ENCODE measurements at regions not wholly inside any gene's neighbourhood (a gene's known extent, or its start where the extent isn't known, plus 50 kb on each side); places are given as distances from the start of the nearest gene placed in this dataset.

DNA sequence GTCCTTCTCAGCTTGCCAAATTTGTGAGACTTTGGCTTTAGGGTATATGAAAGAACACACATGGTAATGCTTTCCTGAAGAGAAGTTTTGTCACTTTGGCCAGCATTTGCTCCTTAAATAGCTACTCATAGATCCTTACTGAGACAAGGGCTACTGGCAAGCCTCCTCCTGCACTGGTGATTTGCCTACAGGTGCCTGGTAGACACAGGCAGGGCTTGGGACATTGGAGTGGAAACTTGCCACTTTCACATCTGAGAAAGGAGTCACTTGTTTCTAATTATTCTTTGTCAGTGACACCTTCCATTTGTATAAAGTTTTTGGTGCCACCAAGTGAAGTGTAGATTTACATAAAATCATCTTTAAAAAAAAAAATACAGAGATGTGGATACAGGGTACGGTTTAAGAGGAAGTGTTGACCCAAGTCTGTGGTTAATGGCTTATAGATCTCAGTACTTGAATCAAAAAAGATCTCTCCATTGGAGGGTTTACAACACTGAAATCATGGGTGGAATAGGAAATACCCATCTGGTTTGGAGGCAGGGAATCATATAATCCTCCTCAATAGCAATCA lies 132.8 kb upstream of the GADL1 start:
- TF ChIP-seq CTCF (optimal IDR thresholded peaks at IDR 0.05 in 1 of 3, IDR thresholded peaks at IDR 0.05 in 1 of 3, conservative IDR thresholded peaks at IDR 0.05 in 1 of 3; ENCODE audit: extremely low read depth in 1 of 3, insufficient read depth in 2 of 3, low read length in 3 of 3) (no peak), EZH2 (IDR thresholded peaks at IDR 0.05; ENCODE audit: low read length) (no peak)

Data from keratinocyte (primary cell).